NCI-H1417 (cell line): ENCODE measurements at regions not wholly inside any gene's neighbourhood (a gene's known extent, or its start where the extent isn't known, plus 50 kb on each side); places are given as distances from the start of the nearest gene placed in this dataset.
A peak's percentile ranks its signal among the peaks of the same experiment; 100 is the strongest.

ENCODE experiments used
- DNase-seq, 3 experiments: peaks; one replicate each; lab custom pipeline; 2025; lab: John Stamatoyannopoulos, UW

- no peak for DNase-seq
These were observed 53.6 kb upstream of the TPM4 start for GRCh38 chr19:16022681-16023080.

- DNase-seq = no peak
These were observed 53.0 kb upstream of the TPM4 start for GRCh38 chr19:16023146-16023915.

GRCh38 chr19:16024266-16025107 lies 51.8 kb upstream of the TPM4 start:
- DNase-seq = no peak

GRCh38 chr19:16025108-16026101 lies 50.9 kb upstream of the TPM4 start:
- DNase-seq = peak in 1 of 3 experiments; percentile 8

- no peak for DNase-seq
These were observed 50.2 kb upstream of the TPM4 start for GRCh38 chr19:16026131-16026530.
